DOHH2 (cell line): ENCODE measurements at regions not wholly inside any gene's neighbourhood (a gene's known extent, or its start where the extent isn't known, plus 50 kb on each side); places are given as distances from the start of the nearest gene placed in this dataset.

Experiments
- EZH2phosphoT487 ChIP-seq: fragments of 200-600 bp; sonication (generic); IDR thresholded peaks from 2 replicates; pipeline ENCODE4 v1.6.1; 2017; ENCODE audit warnings: borderline replicate concordance, mild to moderate bottlenecking, antibody characterized with exemption, low read length, moderate library complexity, mixed read lengths
- TF ChIP-seq, protein P1 (sequence below): fragments of 200-600 bp; sonication (generic); IDR thresholded peaks from one replicate; pipeline ENCODE4 v1.5.1; 2014; ENCODE audit warnings: antibody characterized with exemption, mild to moderate bottlenecking, low read depth, low read length; ENCODE audit not compliant: poor library complexity, severe bottlenecking

GRCh38 chr2:58893656-58894351 lies 652.7 kb upstream of the FANCL start:
- TF ChIP-seq, protein P1, sequence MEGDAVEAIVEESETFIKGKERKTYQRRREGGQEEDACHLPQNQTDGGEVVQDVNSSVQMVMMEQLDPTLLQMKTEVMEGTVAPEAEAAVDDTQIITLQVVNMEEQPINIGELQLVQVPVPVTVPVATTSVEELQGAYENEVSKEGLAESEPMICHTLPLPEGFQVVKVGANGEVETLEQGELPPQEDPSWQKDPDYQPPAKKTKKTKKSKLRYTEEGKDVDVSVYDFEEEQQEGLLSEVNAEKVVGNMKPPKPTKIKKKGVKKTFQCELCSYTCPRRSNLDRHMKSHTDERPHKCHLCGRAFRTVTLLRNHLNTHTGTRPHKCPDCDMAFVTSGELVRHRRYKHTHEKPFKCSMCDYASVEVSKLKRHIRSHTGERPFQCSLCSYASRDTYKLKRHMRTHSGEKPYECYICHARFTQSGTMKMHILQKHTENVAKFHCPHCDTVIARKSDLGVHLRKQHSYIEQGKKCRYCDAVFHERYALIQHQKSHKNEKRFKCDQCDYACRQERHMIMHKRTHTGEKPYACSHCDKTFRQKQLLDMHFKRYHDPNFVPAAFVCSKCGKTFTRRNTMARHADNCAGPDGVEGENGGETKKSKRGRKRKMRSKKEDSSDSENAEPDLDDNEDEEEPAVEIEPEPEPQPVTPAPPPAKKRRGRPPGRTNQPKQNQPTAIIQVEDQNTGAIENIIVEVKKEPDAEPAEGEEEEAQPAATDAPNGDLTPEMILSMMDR = no peak
- no peak for TF ChIP-seq EZH2phosphoT487
